DND-41 (cell line): ENCODE measurements at regions not wholly inside any gene's neighbourhood (a gene's known extent, or its start where the extent isn't known, plus 50 kb on each side); places are given as distances from the start of the nearest gene placed in this dataset.

ENCODE experiments used
- ATAC-seq: fragments of 200-7000 bp; cut with Tn5 transposase; 3 replicates; pipeline ENCODE4 v1.9.1; 2021; ENCODE audit warnings: low read depth; ENCODE audit not compliant: insufficient read depth
- DNase-seq: peaks from one replicate; pipeline ENCODE4 v3.0.0-alpha.2; 2020
- H2AFZ ChIP-seq: 2 replicates; pipeline ENCODE4 v1.6.0; 2012; ENCODE audit warnings: low read depth, low read length
- H3K27ac ChIP-seq: 2 replicates; pipeline ENCODE4 v1.5.1; 2012; ENCODE audit warnings: low read length, inconsistent platforms
- H3K27me3 ChIP-seq: fragments of 200-600 bp; sonication (generic); 2 replicates; pipeline ENCODE4 v1.6.0; 2012; ENCODE audit warnings: low read length, mild to moderate bottlenecking, inconsistent platforms; ENCODE audit not compliant: insufficient read depth, poor library complexity
- H3K36me3 ChIP-seq: 2 replicates; pipeline ENCODE4 v1.5.1; 2012; ENCODE audit warnings: low read length, inconsistent platforms; ENCODE audit not compliant: insufficient read depth
- H3K4me1 ChIP-seq: 2 replicates; pipeline ENCODE4 v1.5.1; 2012; ENCODE audit warnings: mild to moderate bottlenecking, low read length; ENCODE audit not compliant: insufficient read depth
- H3K4me2 ChIP-seq: 2 replicates; pipeline ENCODE4 v1.6.0; 2012; ENCODE audit warnings: mild to moderate bottlenecking, moderate library complexity, low read length, inconsistent platforms; ENCODE audit not compliant: insufficient read depth
- H3K4me3 ChIP-seq, 2 experiments: fragments of 200-600 bp in 1 of 2; shearing (Covaris generic) in 1 of 2; 2 replicates each; pipeline ENCODE4 v1.5.1; 2012 to 2016; ENCODE audit warnings: inconsistent platforms in 2 of 2, low read length in 2 of 2, mild to moderate bottlenecking in 2 of 2, low read depth in 1 of 2, moderate library complexity in 1 of 2
- H3K79me2 ChIP-seq: 2 replicates; pipeline ENCODE4 v1.6.0; 2012; ENCODE audit warnings: low read length, inconsistent platforms; ENCODE audit not compliant: insufficient read depth
- H3K9ac ChIP-seq: 2 replicates; pipeline ENCODE4 v1.6.0; 2012; ENCODE audit warnings: low read depth, mild to moderate bottlenecking, inconsistent platforms, low read length, moderate library complexity
- H3K9me3 ChIP-seq: 2 replicates; pipeline ENCODE4 v1.5.1; 2012; ENCODE audit warnings: low read length, moderate library complexity, mild to moderate bottlenecking, inconsistent platforms; ENCODE audit not compliant: insufficient read depth, severe bottlenecking
- H4K20me1 ChIP-seq: 2 replicates; pipeline ENCODE4 v1.6.0; 2012; ENCODE audit warnings: low read length; ENCODE audit not compliant: insufficient read depth
- CTCF ChIP-seq: IDR thresholded peaks from 2 replicates; pipeline ENCODE4 v1.5.1; 2012; ENCODE audit warnings: borderline replicate concordance, low read length, moderate library complexity, mild to moderate bottlenecking; ENCODE audit not compliant: poor library complexity, severe bottlenecking; ENCODE audit errors: extremely low read depth
- EZH2 ChIP-seq: IDR thresholded peaks from 3 replicates; pipeline ENCODE4 v1.6.1; 2012; ENCODE audit warnings: borderline replicate concordance, low read depth, mild to moderate bottlenecking, moderate library complexity, low read length, inconsistent platforms; ENCODE audit not compliant: severe bottlenecking

GRCh38 chrX:139304471-139304870 lies 226.1 kb upstream of the F9 start:
- Histone ChIP-seq H3K4me1 (no peaks in the 10 kb centered on the region), H3K36me3 (no peaks in the 10 kb centered on the region), H3K27ac (no peak overlapping the region), H4K20me1 (no peaks in the 10 kb centered on the region), H2AFZ (no peak overlapping the region), H3K27me3 (no peaks in the 10 kb centered on the region), H3K4me2 (no peak overlapping the region), H3K79me2 (no peaks in the 10 kb centered on the region), H3K4me3 (no peak overlapping the region), H3K9me3 (no peaks in the 10 kb centered on the region), H3K9ac (no peak overlapping the region)
- TF ChIP-seq EZH2 (no peak), CTCF (no peak)
- DNase-seq (no peak), ATAC-seq (no peak)

GRCh38 chrX:139299309-139299708 lies 231.2 kb upstream of the F9 start:
- Histone ChIP-seq H4K20me1 (no peaks in the 10 kb centered on the region), H3K27ac (no peak overlapping the region), H3K4me2 (no peak overlapping the region), H3K27me3 (no peaks in the 10 kb centered on the region), H3K4me1 (no peaks in the 10 kb centered on the region), H3K9ac (no peak overlapping the region), H3K36me3 (no peaks in the 10 kb centered on the region), H2AFZ (no peak overlapping the region), H3K79me2 (no peaks in the 10 kb centered on the region), H3K9me3 (no peaks in the 10 kb centered on the region), H3K4me3 (no peak overlapping the region)
- DNase-seq (no peak), ATAC-seq (no peak)
- TF ChIP-seq CTCF (no peak), EZH2 (no peak)

GRCh38 chrX:139298437-139298836 lies 232.1 kb upstream of the F9 start:
- DNase-seq, result no peak
- no peaks in the 10 kb centered on the region for H3K4me1 ChIP-seq
- no peak for TF ChIP-seq CTCF
- no peak for TF ChIP-seq EZH2
- H3K36me3 ChIP-seq, result no peaks in the 10 kb centered on the region
- no peak overlapping the region for H3K4me2 ChIP-seq
- H3K9ac ChIP-seq, result no peak overlapping the region
- no peaks in the 10 kb centered on the region for H3K9me3 ChIP-seq
- no peak overlapping the region for H3K4me3 ChIP-seq
- no peak overlapping the region for H3K27ac ChIP-seq
- no peak for ATAC-seq
- H3K27me3 ChIP-seq, result no peaks in the 10 kb centered on the region
- H3K79me2 ChIP-seq, result no peaks in the 10 kb centered on the region
- H4K20me1 ChIP-seq, result no peaks in the 10 kb centered on the region
- H2AFZ ChIP-seq, result no peak overlapping the region

GRCh38 chrX:139297638-139298037 lies 232.9 kb upstream of the F9 start:
- no peaks in the 10 kb centered on the region for H3K79me2 ChIP-seq
- no peak overlapping the region for H3K9ac ChIP-seq
- H3K4me1 ChIP-seq, result no peaks in the 10 kb centered on the region
- H3K27ac ChIP-seq, result no peak overlapping the region
- ATAC-seq (no peak), DNase-seq (no peak)
- no peak overlapping the region for H3K4me2 ChIP-seq
- no peaks in the 10 kb centered on the region for H3K9me3 ChIP-seq
- H2AFZ ChIP-seq, result no peak overlapping the region
- TF ChIP-seq EZH2 (no peak), CTCF (no peak)
- H4K20me1 ChIP-seq, result no peaks in the 10 kb centered on the region
- H3K27me3 ChIP-seq, result no peaks in the 10 kb centered on the region
- H3K4me3 ChIP-seq, result no peak overlapping the region
- H3K36me3 ChIP-seq, result no peaks in the 10 kb centered on the region
